Fibroblast of lung (primary cell): ENCODE measurements at regions not wholly inside any gene's neighbourhood (a gene's known extent, or its start where the extent isn't known, plus 50 kb on each side); places are given as distances from the start of the nearest gene placed in this dataset.

ENCODE experiments used
- DNase-seq, 2 donors: peaks; one replicate each; pipeline versions ENCODE4 v3.0.0 to v3.0.0-alpha.2; 2010; ENCODE audit warnings: low read depth in 2 of 2
- H2AFZ ChIP-seq: 2 replicates; pipeline ENCODE4 v1.5.1; 2012; ENCODE audit warnings: low read length, control low read depth, inconsistent platforms
- H3K27ac ChIP-seq: 2 replicates; pipeline ENCODE4 v1.5.1; 2011; ENCODE audit warnings: low read length, control low read depth; ENCODE audit not compliant: insufficient read depth
- H3K27me3 ChIP-seq: 2 replicates; pipeline ENCODE4 v1.5.1; 2011; ENCODE audit warnings: mild to moderate bottlenecking, low read length; ENCODE audit not compliant: control insufficient read depth, insufficient read depth
- H3K36me3 ChIP-seq: 2 replicates; pipeline ENCODE4 v1.5.1; 2011; ENCODE audit warnings: low read length; ENCODE audit not compliant: control insufficient read depth, insufficient read depth
- H3K4me1 ChIP-seq: 2 replicates; pipeline ENCODE4 v1.5.1; 2011; ENCODE audit warnings: low read length; ENCODE audit not compliant: control insufficient read depth, insufficient read depth; ENCODE audit errors: extremely low read depth
- H3K4me2 ChIP-seq: 2 replicates; pipeline ENCODE4 v1.5.1; 2011; ENCODE audit warnings: low read length, control low read depth; ENCODE audit not compliant: insufficient read depth; ENCODE audit errors: extremely low read depth
- H3K4me3 ChIP-seq, 4 experiments: fragments of 200-600 bp in 1 of 4; sonication (generic) in 1 of 4; replicated peaks in 1 of 4; 2 replicates each; pipeline ENCODE4 v1.5.1; 2011 to 2016; ENCODE audit warnings: low read length in 4 of 4, low read depth in 3 of 4, mild to moderate bottlenecking in 3 of 4, control low read depth in 2 of 4, inconsistent platforms in 1 of 4, mixed read lengths in 1 of 4; ENCODE audit not compliant: insufficient read depth in 1 of 4; ENCODE audit errors: control extremely low read depth in 1 of 4
- H3K79me2 ChIP-seq: 2 replicates; pipeline ENCODE4 v1.5.1; 2012; ENCODE audit warnings: mild to moderate bottlenecking, low read length, inconsistent platforms; ENCODE audit not compliant: control insufficient read depth, insufficient read depth
- H3K9ac ChIP-seq: 2 replicates; pipeline ENCODE4 v1.5.1; 2011; ENCODE audit warnings: mild to moderate bottlenecking, low read length, control low read depth; ENCODE audit not compliant: insufficient read depth
- H3K9me3 ChIP-seq: 2 replicates; pipeline ENCODE4 v1.5.1; 2012; ENCODE audit warnings: low read depth, low read length; ENCODE audit not compliant: control insufficient read depth, insufficient read depth
- H4K20me1 ChIP-seq: 2 replicates; pipeline ENCODE4 v1.5.1; 2011; ENCODE audit warnings: low read length; ENCODE audit not compliant: control insufficient read depth, insufficient read depth; ENCODE audit errors: extremely low read depth
- EZH2 ChIP-seq: IDR thresholded peaks from 2 replicates; pipeline ENCODE4 v1.5.1; 2012; ENCODE audit warnings: low read length, control low read depth, mild to moderate bottlenecking; ENCODE audit errors: missing control alignments
- TF ChIP-seq, protein P1 (sequence below), 2 donors: IDR thresholded peaks in 1 of 2; conservative IDR thresholded peaks in 1 of 2; 1 replicate in 1 of 2; 2 replicates in 1 of 2; pipeline ENCODE4 v1.5.1; 2011 to 2012; ENCODE audit warnings: low read length in 2 of 2, control low read depth in 1 of 2, inconsistent platforms in 1 of 2, low read depth in 1 of 2, mild to moderate bottlenecking in 1 of 2

DNA sequence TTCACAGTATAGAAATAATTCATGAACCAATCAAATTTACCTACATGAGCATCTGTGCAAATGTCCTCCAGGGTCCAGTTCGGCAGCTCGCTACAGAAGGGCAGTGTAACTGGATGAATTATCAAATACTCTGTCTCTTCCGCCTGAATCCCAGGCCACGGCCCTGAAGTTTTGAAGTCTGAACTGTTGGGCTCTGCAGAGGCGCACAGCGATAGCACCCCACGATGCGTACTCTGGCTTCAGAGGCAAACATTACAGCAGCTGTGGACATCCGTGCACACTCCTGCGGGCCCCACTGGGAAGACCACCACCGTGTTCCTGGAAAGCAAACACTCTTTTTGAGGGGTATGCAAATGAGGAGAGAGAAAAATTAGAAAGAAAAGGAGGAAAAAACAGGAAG is 259.8 kb upstream of the TCERG1L start:
- Histone ChIP-seq H3K9ac (no peak overlapping the region), H3K36me3 (no peaks in the 10 kb centered on the region), H3K4me1 (no peaks in the 10 kb centered on the region), H3K4me2 (no peak overlapping the region), H4K20me1 (no peaks in the 10 kb centered on the region), H3K27me3 (no peaks in the 10 kb centered on the region), H2AFZ (no peak overlapping the region), H3K27ac (no peak overlapping the region), H3K4me3 (no peak overlapping the region), H3K79me2 (no peaks in the 10 kb centered on the region), H3K9me3 (no peaks in the 10 kb centered on the region)
- DNase-seq = no peak
- TF ChIP-seq, protein P1, sequence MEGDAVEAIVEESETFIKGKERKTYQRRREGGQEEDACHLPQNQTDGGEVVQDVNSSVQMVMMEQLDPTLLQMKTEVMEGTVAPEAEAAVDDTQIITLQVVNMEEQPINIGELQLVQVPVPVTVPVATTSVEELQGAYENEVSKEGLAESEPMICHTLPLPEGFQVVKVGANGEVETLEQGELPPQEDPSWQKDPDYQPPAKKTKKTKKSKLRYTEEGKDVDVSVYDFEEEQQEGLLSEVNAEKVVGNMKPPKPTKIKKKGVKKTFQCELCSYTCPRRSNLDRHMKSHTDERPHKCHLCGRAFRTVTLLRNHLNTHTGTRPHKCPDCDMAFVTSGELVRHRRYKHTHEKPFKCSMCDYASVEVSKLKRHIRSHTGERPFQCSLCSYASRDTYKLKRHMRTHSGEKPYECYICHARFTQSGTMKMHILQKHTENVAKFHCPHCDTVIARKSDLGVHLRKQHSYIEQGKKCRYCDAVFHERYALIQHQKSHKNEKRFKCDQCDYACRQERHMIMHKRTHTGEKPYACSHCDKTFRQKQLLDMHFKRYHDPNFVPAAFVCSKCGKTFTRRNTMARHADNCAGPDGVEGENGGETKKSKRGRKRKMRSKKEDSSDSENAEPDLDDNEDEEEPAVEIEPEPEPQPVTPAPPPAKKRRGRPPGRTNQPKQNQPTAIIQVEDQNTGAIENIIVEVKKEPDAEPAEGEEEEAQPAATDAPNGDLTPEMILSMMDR (conservative IDR thresholded peaks at IDR 0.05 in 1 of 2, IDR thresholded peaks at IDR 0.05 in 1 of 2; ENCODE audit: low read depth in 1 of 2, low read length in 2 of 2) = no peak
- TF ChIP-seq EZH2 = no peak

DNA sequence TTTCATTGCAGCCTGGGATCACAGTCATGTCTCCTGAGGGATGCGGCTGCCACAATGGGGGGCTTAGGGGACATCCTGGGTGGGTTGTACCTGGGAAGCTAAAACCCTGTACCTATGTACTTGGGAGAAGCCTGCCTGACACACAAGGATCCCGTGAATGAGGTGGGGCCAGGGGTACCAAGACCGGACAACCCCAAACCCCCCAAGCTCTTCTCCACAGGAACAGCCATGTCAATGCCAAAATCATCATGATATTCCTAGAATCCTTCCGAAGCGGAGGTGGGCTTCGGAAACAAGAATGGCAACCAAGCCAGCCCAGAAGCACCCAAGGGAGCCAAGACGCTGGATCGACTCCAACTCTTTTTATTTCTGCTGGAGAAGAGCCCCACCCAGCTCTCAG is 260.3 kb upstream of the TCERG1L start:
- no peaks in the 10 kb centered on the region for H3K9me3 ChIP-seq
- TF ChIP-seq, protein P1 (conservative IDR thresholded peaks at IDR 0.05 in 1 of 2, IDR thresholded peaks at IDR 0.05 in 1 of 2; ENCODE audit: low read depth in 1 of 2, low read length in 2 of 2) = no peak
- TF ChIP-seq EZH2 = no peak
- H3K4me3 ChIP-seq = no peak overlapping the region
- no peak for DNase-seq
- H3K9ac ChIP-seq = no peak overlapping the region
- no peaks in the 10 kb centered on the region for H3K4me1 ChIP-seq
- no peak overlapping the region for H3K27ac ChIP-seq
- no peak overlapping the region for H3K4me2 ChIP-seq
- no peak overlapping the region for H2AFZ ChIP-seq
- no peaks in the 10 kb centered on the region for H3K79me2 ChIP-seq
- no peaks in the 10 kb centered on the region for H4K20me1 ChIP-seq
- no peaks in the 10 kb centered on the region for H3K27me3 ChIP-seq
- no peaks in the 10 kb centered on the region for H3K36me3 ChIP-seq

- H3K9ac ChIP-seq = no peak overlapping the region
- no peaks in the 10 kb centered on the region for H4K20me1 ChIP-seq
- H3K4me2 ChIP-seq = no peak overlapping the region
- H3K27ac ChIP-seq = no peak overlapping the region
- no peaks in the 10 kb centered on the region for H3K79me2 ChIP-seq
- TF ChIP-seq EZH2 = no peak
- TF ChIP-seq, protein P1 (conservative IDR thresholded peaks at IDR 0.05 in 1 of 2, IDR thresholded peaks at IDR 0.05 in 1 of 2; ENCODE audit: low read depth in 1 of 2, low read length in 2 of 2) = no peak
- H2AFZ ChIP-seq = no peak overlapping the region
- no peaks in the 10 kb centered on the region for H3K36me3 ChIP-seq
- H3K4me3 ChIP-seq = no peak overlapping the region
- no peaks in the 10 kb centered on the region for H3K27me3 ChIP-seq
- no peaks in the 10 kb centered on the region for H3K9me3 ChIP-seq
- no peak for DNase-seq
- no peaks in the 10 kb centered on the region for H3K4me1 ChIP-seq
Measured at GRCh38 chr10:131573256-131573655, 261.7 kb upstream of the TCERG1L start.
